HCT116 (cell line): ENCODE measurements at regions not wholly inside any gene's neighbourhood (a gene's known extent, or its start where the extent isn't known, plus 50 kb on each side); places are given as distances from the start of the nearest gene placed in this dataset.
A peak's percentile ranks its signal among the peaks of the same experiment; 100 is the strongest.

Experiments
- ATAC-seq: fragments of 200-7000 bp; cut with Tn5 transposase; 2 replicates; pipeline ENCODE4 v1.9.1; 2020; ENCODE audit warnings: mild to moderate bottlenecking, moderate library complexity
- BruUV-seq: library from RNA; stranded (reverse); fragments of 400-500 nt; replicated peaks from 2 replicates; lab custom pipeline; 2021; lab: Mats Ljungman, UMichigan
- CTCF ChIA-PET: fragments of 300-600 bp; sonication (Branson Sonifier 250); formaldehyde crosslinking; loops from one replicate; lab custom pipeline; 2021; ENCODE audit warnings: antibody characterized with exemption; lab: Charles Lee
- POLR2A ChIA-PET: fragments of 300-600, 350-600 bp; sonication (Branson Sonifier 250); formaldehyde crosslinking; loops from one replicate; lab custom pipeline; 2021; ENCODE audit warnings: antibody characterized with exemption; lab: Charles Lee
- RAD21 ChIA-PET, 2 experiments: fragments of 300-600 bp; sonication (Branson Sonifier 250); formaldehyde crosslinking; loops; one replicate each; lab custom pipeline; 2023; ENCODE audit warnings: low total read pairs in 2 of 2; ENCODE audit not compliant: uncharacterized antibody in 2 of 2, unreplicated experiment in 2 of 2, low non-redundant PET in 1 of 2; lab: Charles Lee
- DNase-seq: peaks from one replicate; pipeline ENCODE4 v3.0.0-alpha.2; 2010; ENCODE audit warnings: low read depth, low spot score
- H2AFZ ChIP-seq: fragments of 200-600 bp; shearing (Covaris generic), sonication (generic); 2 replicates; pipeline ENCODE4 v1.6.1; 2017; ENCODE audit warnings: low read depth, mixed run types, mixed read lengths, antibody characterized with exemption, low read length; ENCODE audit not compliant: poor library complexity, severe bottlenecking
- H3K27ac ChIP-seq: 2 replicates; pipeline ENCODE4 v1.5.1; 2012; ENCODE audit warnings: low read depth, low read length
- H3K27me3 ChIP-seq: fragments of 200-600 bp; sonication (generic); 2 replicates; pipeline ENCODE4 v1.6.1; 2016; ENCODE audit warnings: mixed run types, low read length, mixed read lengths; ENCODE audit not compliant: insufficient read depth
- H3K36me3 ChIP-seq, 2 experiments: fragments of 200-500 bp in 1 of 2; fragments of 200-600 bp in 1 of 2; sonication (Bioruptor generic) in 1 of 2; sonication (generic) in 1 of 2; 2 replicates each; pipeline versions ENCODE4 v1.5.1 to v1.6.1; 2014 to 2016; ENCODE audit warnings: low read length in 2 of 2, inconsistent platforms in 1 of 2, mixed read lengths in 1 of 2, mixed run types in 1 of 2; ENCODE audit not compliant: insufficient read depth in 2 of 2, control insufficient read depth in 1 of 2
- H3K4me1 ChIP-seq, 2 experiments: fragments of 200-600 bp in 1 of 2; sonication (generic) in 1 of 2; 2 replicates each; pipeline versions ENCODE4 v1.5.1 to v1.6.1; 2012 to 2017; ENCODE audit warnings: low read length in 2 of 2, inconsistent platforms in 1 of 2, mild to moderate bottlenecking in 1 of 2, mixed read lengths in 1 of 2, mixed run types in 1 of 2, moderate library complexity in 1 of 2; ENCODE audit not compliant: insufficient read depth in 2 of 2, control insufficient read depth in 1 of 2
- H3K4me2 ChIP-seq: fragments of 200-600 bp; sonication (generic); 2 replicates; pipeline ENCODE4 v1.6.1; 2017; ENCODE audit warnings: mixed run types, low read length, mixed read lengths
- H3K4me3 ChIP-seq, 2 experiments: fragments of 200-600 bp in 1 of 2; sonication (generic) in 1 of 2; replicated peaks in 1 of 2; 2 replicates each; pipeline ENCODE4 v1.5.1; 2011 to 2016; ENCODE audit warnings: low read length in 2 of 2, control low read depth in 1 of 2, low read depth in 1 of 2, mild to moderate bottlenecking in 1 of 2, mixed read lengths in 1 of 2, mixed run types in 1 of 2
- H3K79me2 ChIP-seq: fragments of 200-600 bp; sonication (generic); 2 replicates; pipeline ENCODE4 v1.6.1; 2017; ENCODE audit warnings: mild to moderate bottlenecking, mixed run types, low read length, moderate library complexity, mixed read lengths; ENCODE audit not compliant: insufficient read depth
- H3K9ac ChIP-seq: fragments of 200-600 bp; sonication (generic); 2 replicates; pipeline ENCODE4 v1.6.1; 2016; ENCODE audit warnings: low read length, mixed read lengths
- H3K9me2 ChIP-seq: fragments of 200-600 bp; sonication (generic), shearing (Covaris generic); 2 replicates; pipeline ENCODE4 v1.6.1; 2017; ENCODE audit warnings: mixed run types, mild to moderate bottlenecking, moderate library complexity; ENCODE audit not compliant: insufficient read depth
- H3K9me3 ChIP-seq, 2 experiments: fragments of 200-500 bp in 1 of 2; fragments of 200-600 bp in 1 of 2; sonication (Bioruptor generic) in 1 of 2; sonication (generic) in 1 of 2; 2 replicates each; pipeline ENCODE4 v1.6.1; 2014 to 2017; ENCODE audit warnings: low read length in 2 of 2, mixed read lengths in 2 of 2, inconsistent platforms in 1 of 2, low read depth in 1 of 2, mild to moderate bottlenecking in 1 of 2, mixed run types in 1 of 2, moderate library complexity in 1 of 2; ENCODE audit not compliant: control insufficient read depth in 1 of 2, insufficient read depth in 1 of 2
- H4K20me1 ChIP-seq: fragments of 200-600 bp; sonication (generic), shearing (Covaris generic); 2 replicates; pipeline ENCODE4 v1.6.1; 2017; ENCODE audit warnings: mixed run types, mild to moderate bottlenecking, moderate library complexity; ENCODE audit not compliant: insufficient read depth
- CBX3 ChIP-seq: IDR thresholded peaks from 2 replicates; pipeline ENCODE4 v1.6.1; 2012; ENCODE audit warnings: low read depth
- CEBPB ChIP-seq: IDR thresholded peaks from 2 replicates; pipeline ENCODE4 v1.6.1; 2012; ENCODE audit warnings: low read depth
- ELF1 ChIP-seq: IDR thresholded peaks from 2 replicates; pipeline ENCODE4 v1.6.1; 2012; ENCODE audit warnings: low read depth, borderline replicate concordance
- EZH2 ChIP-seq: fragments of 200-600 bp; sonication (generic); IDR thresholded peaks from 2 replicates; pipeline ENCODE4 v1.6.1; 2017; ENCODE audit warnings: antibody characterized with exemption, mixed run types
- EZH2phosphoT487 ChIP-seq: fragments of 200-600 bp; IDR thresholded peaks from 2 replicates; pipeline ENCODE4 v1.6.1; 2018; ENCODE audit warnings: antibody characterized with exemption, borderline replicate concordance
- FOSL1 ChIP-seq: IDR thresholded peaks from 2 replicates; pipeline ENCODE4 v1.6.1; 2012; ENCODE audit warnings: low read depth
- POLR2AphosphoS5 ChIP-seq: IDR thresholded peaks from 2 replicates; pipeline ENCODE4 v1.6.1; 2011; ENCODE audit warnings: mild to moderate bottlenecking, low read depth, low read length, moderate library complexity
- RAD21 ChIP-seq: IDR thresholded peaks from 2 replicates; pipeline ENCODE4 v1.6.1; 2012; ENCODE audit warnings: low read depth, mild to moderate bottlenecking
- SP1 ChIP-seq: IDR thresholded peaks from 2 replicates; pipeline ENCODE4 v1.6.1; 2012; ENCODE audit warnings: low read depth
- ZFX ChIP-seq: fragments of 450-650 bp; IDR thresholded peaks from 2 replicates; pipeline ENCODE4 v1.6.1; 2017
- ZNF274 ChIP-seq: fragments of 200-500 bp; sonication (Bioruptor generic); IDR thresholded peaks from 2 replicates; pipeline ENCODE4 v1.6.1; 2014; ENCODE audit warnings: mild to moderate bottlenecking, low read depth, low read length, inconsistent platforms
- intact Hi-C: fragments of 100-400 bp; cut with micrococcal nuclease; formaldehyde crosslinking; loops from 2 replicates; pipeline ENCODE4 v1.10.0; 2022
- TF ChIP-seq, protein P1 (sequence below), 3 experiments: fragments of 200-600 bp in 1 of 3; sonication (generic) in 1 of 3; IDR thresholded peaks in 2 of 3; conservative IDR thresholded peaks in 1 of 3; 2 replicates each; pipeline ENCODE4 v1.5.1; 2012 to 2017; ENCODE audit warnings: low read depth in 2 of 3, low read length in 2 of 3, antibody characterized with exemption in 1 of 3, borderline replicate concordance in 1 of 3, control low read depth in 1 of 3, mild to moderate bottlenecking in 1 of 3, mixed read lengths in 1 of 3, mixed run types in 1 of 3, moderate library complexity in 1 of 3; ENCODE audit not compliant: insufficient read depth in 1 of 3
- TF ChIP-seq, protein P2 (sequence below): IDR thresholded peaks from 2 replicates; pipeline ENCODE4 v1.6.1; 2012; ENCODE audit warnings: low read depth

DNA sequence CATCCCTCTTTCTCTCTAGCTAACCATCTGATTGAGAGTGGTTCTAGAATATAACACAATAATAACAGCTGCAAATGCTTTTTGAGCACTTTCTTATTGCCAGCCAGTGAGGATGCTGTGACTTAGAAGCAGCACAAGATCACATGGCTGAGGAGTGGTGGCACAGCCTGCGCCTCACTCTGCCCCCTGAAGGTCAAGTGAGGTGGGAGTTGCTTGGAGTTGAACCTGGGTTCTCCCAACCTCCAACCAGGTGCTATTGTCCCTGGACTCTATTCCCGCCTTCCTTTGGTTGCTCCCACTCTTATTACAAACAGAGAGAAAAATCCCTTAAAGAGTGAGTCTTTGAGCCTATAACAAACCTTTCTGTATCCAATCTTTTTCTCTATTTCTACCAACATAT is 280.3 kb upstream of the PODXL start:
- no peak overlapping the region for H3K27ac ChIP-seq
- CTCF ChIA-PET = interaction anchor here (1.2 kb wide), 1 partner anchor 22 kb away, joined by 4 read pairs; no protein-coding TSS in a partner anchor
- intact Hi-C loops = no loop called here
- no peaks in the 10 kb centered on the region for H3K79me2 ChIP-seq
- H3K27me3 ChIP-seq = peaks cover 84% of the 10 kb centered on the region
- ATAC-seq (no peak; the same call in 1 of the 2 replicates), DNase-seq (no peak)
- POLR2A ChIA-PET = no interaction called here
- no TSS peak for BruUV-seq
- TF ChIP-seq, protein P1, sequence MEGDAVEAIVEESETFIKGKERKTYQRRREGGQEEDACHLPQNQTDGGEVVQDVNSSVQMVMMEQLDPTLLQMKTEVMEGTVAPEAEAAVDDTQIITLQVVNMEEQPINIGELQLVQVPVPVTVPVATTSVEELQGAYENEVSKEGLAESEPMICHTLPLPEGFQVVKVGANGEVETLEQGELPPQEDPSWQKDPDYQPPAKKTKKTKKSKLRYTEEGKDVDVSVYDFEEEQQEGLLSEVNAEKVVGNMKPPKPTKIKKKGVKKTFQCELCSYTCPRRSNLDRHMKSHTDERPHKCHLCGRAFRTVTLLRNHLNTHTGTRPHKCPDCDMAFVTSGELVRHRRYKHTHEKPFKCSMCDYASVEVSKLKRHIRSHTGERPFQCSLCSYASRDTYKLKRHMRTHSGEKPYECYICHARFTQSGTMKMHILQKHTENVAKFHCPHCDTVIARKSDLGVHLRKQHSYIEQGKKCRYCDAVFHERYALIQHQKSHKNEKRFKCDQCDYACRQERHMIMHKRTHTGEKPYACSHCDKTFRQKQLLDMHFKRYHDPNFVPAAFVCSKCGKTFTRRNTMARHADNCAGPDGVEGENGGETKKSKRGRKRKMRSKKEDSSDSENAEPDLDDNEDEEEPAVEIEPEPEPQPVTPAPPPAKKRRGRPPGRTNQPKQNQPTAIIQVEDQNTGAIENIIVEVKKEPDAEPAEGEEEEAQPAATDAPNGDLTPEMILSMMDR (IDR thresholded peaks at IDR 0.05 in 2 of 3, conservative IDR thresholded peaks at IDR 0.05 in 1 of 3; ENCODE audit: borderline replicate concordance in 1 of 3, insufficient read depth in 1 of 3, low read depth in 2 of 3, low read length in 2 of 3) = 0 out of 6 replicates have a peak, but pooled peaks of 1 of the 3 experiments have one; percentile 9
- TF ChIP-seq CBX3 (no peak), EZH2 (no peak), CEBPB (no peak), RAD21 (no peak)
- no peaks in the 10 kb centered on the region for H3K9me2 ChIP-seq
- no peak overlapping the region for H3K4me3 ChIP-seq
- no peaks in the 10 kb centered on the region for H3K4me1 ChIP-seq
- H3K9me3 ChIP-seq = no peaks in the 10 kb centered on the region
- no peaks in the 10 kb centered on the region for H4K20me1 ChIP-seq
- RAD21 ChIA-PET = no interaction called here
- no peak overlapping the region for H3K9ac ChIP-seq
- no peak overlapping the region for H2AFZ ChIP-seq
- H3K4me2 ChIP-seq = no peak overlapping the region
- H3K36me3 ChIP-seq = no peaks in the 10 kb centered on the region

DNA sequence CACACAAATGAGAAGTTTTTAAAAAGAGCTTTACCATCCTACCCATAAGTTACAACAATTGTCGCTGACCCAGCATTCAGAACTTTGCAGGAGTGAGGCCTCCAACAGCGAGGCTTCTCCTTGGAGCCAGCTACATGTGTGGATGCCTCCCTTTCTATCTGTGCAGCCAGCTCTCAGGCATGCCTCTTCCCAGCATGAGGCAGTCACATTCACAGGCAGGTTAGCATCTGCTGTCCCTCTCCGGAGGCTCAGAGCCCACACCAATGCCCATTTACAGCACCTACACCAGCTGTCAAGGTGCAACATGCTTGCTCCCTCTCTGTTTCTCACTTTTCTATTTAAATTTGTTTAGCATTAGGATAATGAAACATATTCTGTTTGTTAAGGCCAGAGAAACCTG is 278.7 kb upstream of the PODXL start:
- Histone ChIP-seq H3K9me2 (no peaks in the 10 kb centered on the region), H3K4me2 (no peak overlapping the region), H3K27ac (no peak overlapping the region), H2AFZ (no peak overlapping the region), H4K20me1 (no peaks in the 10 kb centered on the region), H3K4me1 (no peaks in the 10 kb centered on the region), H3K9me3 (no peaks in the 10 kb centered on the region), H3K79me2 (no peaks in the 10 kb centered on the region), H3K4me3 (no peak overlapping the region), H3K27me3 (peaks cover 89% of the 10 kb centered on the region), H3K9ac (no peak overlapping the region), H3K36me3 (no peaks in the 10 kb centered on the region)
- ChIA-PET RAD21 (no interaction called here), POLR2A (no interaction called here), CTCF (no interaction called here)
- no TSS peak for BruUV-seq
- DNase-seq (no peak), ATAC-seq (no peak)
- intact Hi-C loops = no loop called here
- no peak for TF ChIP-seq SP1
- TF ChIP-seq ELF1 = no peak
- TF ChIP-seq CEBPB = no peak
- no peak for TF ChIP-seq ZNF274
- no peak for TF ChIP-seq FOSL1
- TF ChIP-seq EZH2phosphoT487 = no peak
- TF ChIP-seq ZFX = no peak
- no peak for TF ChIP-seq EZH2
- TF ChIP-seq, protein P1 (IDR thresholded peaks at IDR 0.05 in 2 of 3, conservative IDR thresholded peaks at IDR 0.05 in 1 of 3; ENCODE audit: borderline replicate concordance in 1 of 3, insufficient read depth in 1 of 3, low read depth in 2 of 3, low read length in 2 of 3) = no peak
- no peak for TF ChIP-seq POLR2AphosphoS5
- TF ChIP-seq, protein P2, sequence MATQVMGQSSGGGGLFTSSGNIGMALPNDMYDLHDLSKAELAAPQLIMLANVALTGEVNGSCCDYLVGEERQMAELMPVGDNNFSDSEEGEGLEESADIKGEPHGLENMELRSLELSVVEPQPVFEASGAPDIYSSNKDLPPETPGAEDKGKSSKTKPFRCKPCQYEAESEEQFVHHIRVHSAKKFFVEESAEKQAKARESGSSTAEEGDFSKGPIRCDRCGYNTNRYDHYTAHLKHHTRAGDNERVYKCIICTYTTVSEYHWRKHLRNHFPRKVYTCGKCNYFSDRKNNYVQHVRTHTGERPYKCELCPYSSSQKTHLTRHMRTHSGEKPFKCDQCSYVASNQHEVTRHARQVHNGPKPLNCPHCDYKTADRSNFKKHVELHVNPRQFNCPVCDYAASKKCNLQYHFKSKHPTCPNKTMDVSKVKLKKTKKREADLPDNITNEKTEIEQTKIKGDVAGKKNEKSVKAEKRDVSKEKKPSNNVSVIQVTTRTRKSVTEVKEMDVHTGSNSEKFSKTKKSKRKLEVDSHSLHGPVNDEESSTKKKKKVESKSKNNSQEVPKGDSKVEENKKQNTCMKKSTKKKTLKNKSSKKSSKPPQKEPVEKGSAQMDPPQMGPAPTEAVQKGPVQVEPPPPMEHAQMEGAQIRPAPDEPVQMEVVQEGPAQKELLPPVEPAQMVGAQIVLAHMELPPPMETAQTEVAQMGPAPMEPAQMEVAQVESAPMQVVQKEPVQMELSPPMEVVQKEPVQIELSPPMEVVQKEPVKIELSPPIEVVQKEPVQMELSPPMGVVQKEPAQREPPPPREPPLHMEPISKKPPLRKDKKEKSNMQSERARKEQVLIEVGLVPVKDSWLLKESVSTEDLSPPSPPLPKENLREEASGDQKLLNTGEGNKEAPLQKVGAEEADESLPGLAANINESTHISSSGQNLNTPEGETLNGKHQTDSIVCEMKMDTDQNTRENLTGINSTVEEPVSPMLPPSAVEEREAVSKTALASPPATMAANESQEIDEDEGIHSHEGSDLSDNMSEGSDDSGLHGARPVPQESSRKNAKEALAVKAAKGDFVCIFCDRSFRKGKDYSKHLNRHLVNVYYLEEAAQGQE = no peak
